A673 (cell line): ENCODE measurements at regions not wholly inside any gene's neighbourhood (a gene's known extent, or its start where the extent isn't known, plus 50 kb on each side); places are given as distances from the start of the nearest gene placed in this dataset.

Experiments
- BruUV-seq: library from RNA; stranded (reverse); fragments of 400-500 nt; replicated peaks from 2 replicates; lab custom pipeline; 2021; lab: Mats Ljungman, UMichigan
- CTCF ChIA-PET: fragments of 300-600 bp; sonication (Branson Sonifier 250); formaldehyde crosslinking; loops from one replicate; lab custom pipeline; 2022; ENCODE audit warnings: antibody characterized with exemption; lab: Charles Lee
- POLR2A ChIA-PET: fragments of 300-600 bp; sonication (Branson Sonifier 250); formaldehyde crosslinking; loops from one replicate; lab custom pipeline; 2022; ENCODE audit warnings: antibody characterized with exemption; ENCODE audit not compliant: low non-redundant PET; lab: Charles Lee
- DNase-seq: peaks from one replicate; pipeline ENCODE4 v3.0.0-alpha.2; 2015; ENCODE audit warnings: low spot score
- H3K27ac ChIP-seq: fragments of 200-600 bp; sonication (generic); 2 replicates; pipeline ENCODE4 v1.5.1; 2016; ENCODE audit warnings: mixed run types, low read depth, mild to moderate bottlenecking, mixed read lengths, antibody characterized with exemption, low read length; ENCODE audit not compliant: poor library complexity, severe bottlenecking
- H3K27me3 ChIP-seq: fragments of 200-600 bp; sonication (generic); replicated peaks from 2 replicates; pipeline ENCODE4 v1.6.1; 2017; ENCODE audit warnings: mixed run types, low read depth, mild to moderate bottlenecking, mixed read lengths, antibody characterized with exemption, low read length; ENCODE audit not compliant: insufficient read depth, poor library complexity
- H3K36me3 ChIP-seq: fragments of 200-600 bp; sonication (generic); 2 replicates; pipeline ENCODE4 v1.6.1; 2016; ENCODE audit warnings: mixed run types, mild to moderate bottlenecking, mixed read lengths, antibody characterized with exemption, low read length; ENCODE audit not compliant: insufficient read depth, poor library complexity, severe bottlenecking
- H3K4me1 ChIP-seq: fragments of 200-600 bp; sonication (generic); 2 replicates; pipeline ENCODE4 v1.6.1; 2017; ENCODE audit warnings: mixed run types, mild to moderate bottlenecking, mixed read lengths, antibody characterized with exemption, low read length; ENCODE audit not compliant: insufficient read depth, poor library complexity, severe bottlenecking
- H3K4me3 ChIP-seq: fragments of 200-600 bp; sonication (generic); 2 replicates; pipeline ENCODE4 v1.5.1; 2016; ENCODE audit warnings: low read depth, mixed run types, mild to moderate bottlenecking, mixed read lengths, low read length; ENCODE audit not compliant: poor library complexity, severe bottlenecking
- H3K9me3 ChIP-seq: fragments of 200-600 bp; sonication (generic); 2 replicates; pipeline ENCODE4 v1.6.1; 2016; ENCODE audit warnings: mixed run types, low read depth, mild to moderate bottlenecking, mixed read lengths, antibody characterized with exemption, low read length; ENCODE audit not compliant: poor library complexity, severe bottlenecking
- CTCF ChIP-seq: fragments of 300-800, 200-600 bp; sonication (generic); conservative IDR thresholded peaks from 2 replicates; pipeline ENCODE4 v1.5.1; 2017; ENCODE audit warnings: low read depth, mild to moderate bottlenecking, antibody characterized with exemption, low read length, moderate library complexity, mixed read lengths
- EZH2 ChIP-seq: fragments of 200-600 bp; sonication (generic); IDR thresholded peaks from 2 replicates; pipeline ENCODE4 v1.6.1; 2017; ENCODE audit warnings: borderline replicate concordance, low read depth, mild to moderate bottlenecking, mixed read lengths, antibody characterized with exemption, low read length; ENCODE audit not compliant: poor library complexity, severe bottlenecking
- intact Hi-C: fragments of 100-400 bp; cut with micrococcal nuclease; formaldehyde crosslinking; loops from one replicate; pipeline ENCODE4 v1.10.0; 2022; ENCODE audit not compliant: unreplicated experiment

GRCh38 chr2:111710613-111711012 is 173.4 kb downstream of the ANAPC1 start:
- CTCF ChIA-PET: no interaction called here
- H3K9me3 ChIP-seq: no peaks in the 10 kb centered on the region
- DNase-seq: no peak
- intact Hi-C loops: no loop called here
- POLR2A ChIA-PET: no interaction called here
- no TSS peak for BruUV-seq
- H3K27ac ChIP-seq: no peak overlapping the region
- no peaks in the 10 kb centered on the region for H3K27me3 ChIP-seq
- peaks cover 2% of the 10 kb centered on the region for H3K4me1 ChIP-seq
- no peaks in the 10 kb centered on the region for H3K36me3 ChIP-seq
- TF ChIP-seq CTCF (no peak), EZH2 (no peak)
- H3K4me3 ChIP-seq: no peak overlapping the region

DNA sequence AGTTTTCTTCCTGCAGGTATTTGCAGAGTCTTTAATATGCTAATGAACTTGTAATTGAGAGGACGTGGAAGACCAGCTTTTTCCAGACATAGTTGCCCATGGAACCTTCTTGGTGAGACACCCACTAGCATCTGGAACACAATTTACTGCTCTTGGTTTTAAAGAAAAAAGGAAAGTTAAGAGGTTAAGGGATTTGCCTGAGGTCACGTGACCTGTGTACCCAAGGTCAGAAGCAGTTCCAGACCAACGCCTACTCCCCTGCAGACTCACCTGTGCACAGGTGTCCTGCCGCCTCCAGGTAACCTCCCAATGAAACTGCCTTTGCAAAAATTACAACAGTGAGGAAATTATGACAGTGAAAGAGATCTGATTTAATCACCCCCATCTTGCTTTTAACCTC is 172.7 kb downstream of the ANAPC1 start:
- POLR2A ChIA-PET: no interaction called here
- DNase-seq: no peak
- CTCF ChIA-PET: no interaction called here
- TF ChIP-seq CTCF (no peak), EZH2 (no peak)
- Histone ChIP-seq H3K4me3 (no peak overlapping the region), H3K27me3 (no peaks in the 10 kb centered on the region), H3K9me3 (no peaks in the 10 kb centered on the region), H3K27ac (no peak overlapping the region), H3K4me1 (no peaks in the 10 kb centered on the region), H3K36me3 (no peaks in the 10 kb centered on the region)
- no TSS peak for BruUV-seq
- intact Hi-C loops: no loop called here

GRCh38 chr2:111712361-111712760 is 171.6 kb downstream of the ANAPC1 start:
- CTCF ChIA-PET: no interaction called here
- no peak for DNase-seq
- no peak overlapping the region for H3K4me3 ChIP-seq
- H3K27ac ChIP-seq: no peak overlapping the region
- no peaks in the 10 kb centered on the region for H3K9me3 ChIP-seq
- H3K4me1 ChIP-seq: no peaks in the 10 kb centered on the region
- H3K27me3 ChIP-seq: no peaks in the 10 kb centered on the region
- POLR2A ChIA-PET: no interaction called here
- TF ChIP-seq EZH2 (no peak), CTCF (no peak)
- no TSS peak for BruUV-seq
- intact Hi-C loops: no loop called here
- H3K36me3 ChIP-seq: no peaks in the 10 kb centered on the region
